ENCODE measurements at regions not wholly inside any gene's neighbourhood (a gene's known extent, or its start where the extent isn't known, plus 50 kb on each side); places are given as distances from the start of the nearest gene placed in this dataset.
A peak's percentile ranks its signal among the peaks of the same experiment; 100 is the strongest.

- no peaks in the 10 kb centered on the region for H3K36me3 ChIP-seq (ENCODE audit: insufficient read depth, low read length)
- POLR2A ChIA-PET, result no interaction called here
- H3K4me1 Mint-ChIP-seq, result no peaks in the 10 kb centered on the region
- H3K9me3 Mint-ChIP-seq, result no peaks in the 10 kb centered on the region
- no peaks in the 10 kb centered on the region for H3K9me3 ChIP-seq (ENCODE audit: low read length)
- no peaks in the 10 kb centered on the region for H3K36me3 Mint-ChIP-seq
- no peak overlapping the region for H3K27ac ChIP-seq (ENCODE audit: low read depth, low read length)
- H3K4me3 Mint-ChIP-seq, result no peak overlapping the region
- H3K27me3 ChIP-seq (ENCODE audit: insufficient read depth, low read length, poor library complexity, severe bottlenecking), result no peaks in the 10 kb centered on the region
- H3K27me3 Mint-ChIP-seq, result peaks cover 6 to 18% of the 10 kb centered on the region in 2 donors
- no peak for DNase-seq
- no peak overlapping the region for H3K4me3 ChIP-seq (ENCODE audit: low read length)
- CTCF ChIA-PET, result no interaction called here
- no peak overlapping the region for H3K27ac Mint-ChIP-seq
- no peaks in the 10 kb centered on the region for H3K4me1 ChIP-seq (ENCODE audit: insufficient read depth, low read length)
Observed at GRCh38 chr1:244212797-244213475, 161.9 kb downstream of the ZBTB18 start.

- no peaks in the 10 kb centered on the region for H3K36me3 Mint-ChIP-seq
Observed at GRCh38 chr1:244214009-244214967, 163.2 kb downstream of the ZBTB18 start.

GRCh38 chr1:244216836-244217235, 165.8 kb downstream of the ZBTB18 start:
- no peaks in the 10 kb centered on the region for H3K9me3 Mint-ChIP-seq
- no peak overlapping the region for H3K4me3 Mint-ChIP-seq
- H3K27ac Mint-ChIP-seq, result no peak overlapping the region
- Histone ChIP-seq H3K27ac (ENCODE audit: low read depth, low read length) (no peak overlapping the region), H3K9me3 (ENCODE audit: low read length) (no peaks in the 10 kb centered on the region), H3K4me3 (ENCODE audit: low read length) (no peak overlapping the region), H3K4me1 (ENCODE audit: insufficient read depth, low read length) (no peaks in the 10 kb centered on the region), H3K27me3 (ENCODE audit: insufficient read depth, low read length, poor library complexity, severe bottlenecking) (no peaks in the 10 kb centered on the region), H3K36me3 (ENCODE audit: insufficient read depth, low read length) (no peaks in the 10 kb centered on the region)
- H3K36me3 Mint-ChIP-seq, result no peaks in the 10 kb centered on the region
- ChIA-PET POLR2A (no interaction called here), CTCF (no interaction called here)
- H3K27me3 Mint-ChIP-seq, result peaks cover 8 to 27% of the 10 kb centered on the region in 2 donors
- no peak for DNase-seq
- no peaks in the 10 kb centered on the region for H3K4me1 Mint-ChIP-seq

More at GRCh38 chr1:244214009-244214967, 163.2 kb downstream of the ZBTB18 start:
- Histone ChIP-seq H3K27ac (ENCODE audit: low read depth, low read length) (no peak overlapping the region), H3K4me3 (ENCODE audit: low read length) (no peak overlapping the region), H3K4me1 (ENCODE audit: insufficient read depth, low read length) (no peaks in the 10 kb centered on the region), H3K27me3 (ENCODE audit: insufficient read depth, low read length, poor library complexity, severe bottlenecking) (no peaks in the 10 kb centered on the region), H3K36me3 (ENCODE audit: insufficient read depth, low read length) (no peaks in the 10 kb centered on the region), H3K9me3 (ENCODE audit: low read length) (no peaks in the 10 kb centered on the region)
- H3K4me1 Mint-ChIP-seq, result no peaks in the 10 kb centered on the region
- DNase-seq, result no peak
- H3K27me3 Mint-ChIP-seq, result peaks cover 6 to 23% of the 10 kb centered on the region in 2 donors
- no peak overlapping the region for H3K4me3 Mint-ChIP-seq
- POLR2A ChIA-PET, result no interaction called here
- no peak overlapping the region for H3K27ac Mint-ChIP-seq
- no peaks in the 10 kb centered on the region for H3K9me3 Mint-ChIP-seq
- CTCF ChIA-PET, result no interaction called here

- no peaks in the 10 kb centered on the region for H3K36me3 Mint-ChIP-seq
- no peaks in the 10 kb centered on the region for H3K9me3 Mint-ChIP-seq
- Histone ChIP-seq H3K9me3 (ENCODE audit: low read length) (no peaks in the 10 kb centered on the region), H3K4me1 (ENCODE audit: insufficient read depth, low read length) (no peaks in the 10 kb centered on the region), H3K4me3 (ENCODE audit: low read length) (no peak overlapping the region), H3K27me3 (ENCODE audit: insufficient read depth, low read length, poor library complexity, severe bottlenecking) (no peaks in the 10 kb centered on the region), H3K36me3 (ENCODE audit: insufficient read depth, low read length) (no peaks in the 10 kb centered on the region), H3K27ac (ENCODE audit: low read depth, low read length) (no peak overlapping the region)
- H3K27me3 Mint-ChIP-seq, result peaks cover 8 to 27% of the 10 kb centered on the region in 2 donors
- no peak for DNase-seq
- ChIA-PET CTCF (no interaction called here), POLR2A (no interaction called here)
- H3K4me1 Mint-ChIP-seq, result no peaks in the 10 kb centered on the region
- H3K4me3 Mint-ChIP-seq, result no peak overlapping the region
- H3K27ac Mint-ChIP-seq, result peak overlapping the region in 1 of 8 donors; percentile 11
Observed at GRCh38 chr1:244217711-244218110, 166.6 kb downstream of the ZBTB18 start.

- H3K9me3 ChIP-seq (ENCODE audit: low read length), result no peaks in the 10 kb centered on the region
- no peaks in the 10 kb centered on the region for H3K36me3 ChIP-seq (ENCODE audit: insufficient read depth, low read length)
- H3K27ac ChIP-seq (ENCODE audit: low read depth, low read length), result no peak overlapping the region
- H3K27me3 ChIP-seq (ENCODE audit: insufficient read depth, low read length, poor library complexity, severe bottlenecking), result no peaks in the 10 kb centered on the region
- H3K4me1 ChIP-seq (ENCODE audit: insufficient read depth, low read length), result no peaks in the 10 kb centered on the region
- ChIA-PET POLR2A (no interaction called here), CTCF (no interaction called here)
- H3K9me3 Mint-ChIP-seq, result no peaks in the 10 kb centered on the region
- H3K4me3 Mint-ChIP-seq, result no peak overlapping the region
- no peak for DNase-seq
- no peak overlapping the region for H3K4me3 ChIP-seq (ENCODE audit: low read length)
- H3K27ac Mint-ChIP-seq, result peak overlapping the region in 1 of 8 donors; percentile 11
- H3K27me3 Mint-ChIP-seq, result peaks cover 8 to 26% of the 10 kb centered on the region in 2 donors
- H3K36me3 Mint-ChIP-seq, result no peaks in the 10 kb centered on the region
- H3K4me1 Mint-ChIP-seq, result no peaks in the 10 kb centered on the region
Observed at GRCh38 chr1:244218220-244218619, 167.1 kb downstream of the ZBTB18 start.

GRCh38 chr1:244219149-244219548, 168.1 kb downstream of the ZBTB18 start:
- peaks cover 8 to 23% of the 10 kb centered on the region in 2 donors for H3K27me3 Mint-ChIP-seq
- CTCF ChIA-PET, result no interaction called here

GRCh38 chr1:244219802-244220201, 168.7 kb downstream of the ZBTB18 start:
- no peaks in the 10 kb centered on the region for H3K4me1 Mint-ChIP-seq
- Histone ChIP-seq H3K27ac (ENCODE audit: low read depth, low read length) (no peak overlapping the region), H3K27me3 (ENCODE audit: insufficient read depth, low read length, poor library complexity, severe bottlenecking) (no peaks in the 10 kb centered on the region), H3K4me1 (ENCODE audit: insufficient read depth, low read length) (no peaks in the 10 kb centered on the region), H3K36me3 (ENCODE audit: insufficient read depth, low read length) (no peaks in the 10 kb centered on the region), H3K9me3 (ENCODE audit: low read length) (no peaks in the 10 kb centered on the region), H3K4me3 (ENCODE audit: low read length) (no peak overlapping the region)
- no peak overlapping the region for H3K27ac Mint-ChIP-seq
- H3K4me3 Mint-ChIP-seq, result no peak overlapping the region
- ChIA-PET CTCF (no interaction called here), POLR2A (no interaction called here)
- no peak for DNase-seq
- H3K27me3 Mint-ChIP-seq, result peaks cover 8 to 23% of the 10 kb centered on the region in 2 donors
- no peaks in the 10 kb centered on the region for H3K36me3 Mint-ChIP-seq
- H3K9me3 Mint-ChIP-seq, result no peaks in the 10 kb centered on the region

More at GRCh38 chr1:244219149-244219548, 168.1 kb downstream of the ZBTB18 start:
- DNase-seq, result no peak
- Mint-ChIP-seq H3K4me3 (no peak overlapping the region), H3K27ac (no peak overlapping the region), H3K36me3 (no peaks in the 10 kb centered on the region), H3K4me1 (no peaks in the 10 kb centered on the region), H3K9me3 (no peaks in the 10 kb centered on the region)
- H3K36me3 ChIP-seq (ENCODE audit: insufficient read depth, low read length), result no peaks in the 10 kb centered on the region
- no peaks in the 10 kb centered on the region for H3K4me1 ChIP-seq (ENCODE audit: insufficient read depth, low read length)
- no peaks in the 10 kb centered on the region for H3K27me3 ChIP-seq (ENCODE audit: insufficient read depth, low read length, poor library complexity, severe bottlenecking)
- POLR2A ChIA-PET, result no interaction called here
- H3K4me3 ChIP-seq (ENCODE audit: low read length), result no peak overlapping the region
- no peaks in the 10 kb centered on the region for H3K9me3 ChIP-seq (ENCODE audit: low read length)
- no peak overlapping the region for H3K27ac ChIP-seq (ENCODE audit: low read depth, low read length)

GRCh38 chr1:244220410-244220809, 169.3 kb downstream of the ZBTB18 start:
- POLR2A ChIA-PET, result no interaction called here
- Histone ChIP-seq H3K4me3 (ENCODE audit: low read length) (no peak overlapping the region), H3K9me3 (ENCODE audit: low read length) (no peaks in the 10 kb centered on the region), H3K4me1 (ENCODE audit: insufficient read depth, low read length) (no peaks in the 10 kb centered on the region), H3K36me3 (ENCODE audit: insufficient read depth, low read length) (no peaks in the 10 kb centered on the region), H3K27ac (ENCODE audit: low read depth, low read length) (no peak overlapping the region), H3K27me3 (ENCODE audit: insufficient read depth, low read length, poor library complexity, severe bottlenecking) (no peaks in the 10 kb centered on the region)
- Mint-ChIP-seq H3K36me3 (no peaks in the 10 kb centered on the region), H3K4me3 (no peak overlapping the region), H3K4me1 (no peaks in the 10 kb centered on the region), H3K27ac (no peak overlapping the region), H3K9me3 (no peaks in the 10 kb centered on the region), H3K27me3 (peaks cover 8 to 23% of the 10 kb centered on the region in 2 donors)
- DNase-seq, result no peak
- CTCF ChIA-PET, result no interaction called here
